ENCODE measurements at regions not wholly inside any gene's neighbourhood (a gene's known extent, or its start where the extent isn't known, plus 50 kb on each side); places are given as distances from the start of the nearest gene placed in this dataset.

- TF ChIP-seq, protein P1, sequence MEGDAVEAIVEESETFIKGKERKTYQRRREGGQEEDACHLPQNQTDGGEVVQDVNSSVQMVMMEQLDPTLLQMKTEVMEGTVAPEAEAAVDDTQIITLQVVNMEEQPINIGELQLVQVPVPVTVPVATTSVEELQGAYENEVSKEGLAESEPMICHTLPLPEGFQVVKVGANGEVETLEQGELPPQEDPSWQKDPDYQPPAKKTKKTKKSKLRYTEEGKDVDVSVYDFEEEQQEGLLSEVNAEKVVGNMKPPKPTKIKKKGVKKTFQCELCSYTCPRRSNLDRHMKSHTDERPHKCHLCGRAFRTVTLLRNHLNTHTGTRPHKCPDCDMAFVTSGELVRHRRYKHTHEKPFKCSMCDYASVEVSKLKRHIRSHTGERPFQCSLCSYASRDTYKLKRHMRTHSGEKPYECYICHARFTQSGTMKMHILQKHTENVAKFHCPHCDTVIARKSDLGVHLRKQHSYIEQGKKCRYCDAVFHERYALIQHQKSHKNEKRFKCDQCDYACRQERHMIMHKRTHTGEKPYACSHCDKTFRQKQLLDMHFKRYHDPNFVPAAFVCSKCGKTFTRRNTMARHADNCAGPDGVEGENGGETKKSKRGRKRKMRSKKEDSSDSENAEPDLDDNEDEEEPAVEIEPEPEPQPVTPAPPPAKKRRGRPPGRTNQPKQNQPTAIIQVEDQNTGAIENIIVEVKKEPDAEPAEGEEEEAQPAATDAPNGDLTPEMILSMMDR (IDR thresholded peaks at IDR 0.05), result no peak
- DNase-seq (ENCODE audit: low spot score), result no peak
- Histone ChIP-seq H3K27ac (no peak overlapping the region), H3K4me3 (no peak overlapping the region)
These were observed 427.1 kb downstream of the GPAM start for GRCh38 chr10:111756217-111757061.

DNA sequence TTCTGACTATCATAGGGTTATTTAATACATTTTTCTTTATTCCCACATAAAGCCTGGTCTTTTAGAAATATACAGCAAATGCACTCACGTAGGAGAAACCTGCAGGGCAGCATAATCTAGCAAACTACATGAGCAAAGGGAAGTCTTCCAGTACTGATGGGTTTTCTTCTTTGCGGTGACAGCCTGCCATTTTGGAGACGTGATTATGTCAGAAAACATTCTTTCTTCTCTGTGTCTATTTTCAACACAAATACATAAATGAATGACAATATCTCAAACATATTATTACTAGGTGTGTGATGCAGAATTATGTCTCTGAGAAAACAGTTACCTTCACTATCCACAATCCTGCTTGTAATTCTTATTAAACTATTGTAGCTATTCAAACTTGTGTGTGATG is 425.0 kb downstream of the GPAM start:
- H3K27ac ChIP-seq, result no peak overlapping the region
- DNase-seq (ENCODE audit: low spot score), result no peak
- TF ChIP-seq, protein P1 (IDR thresholded peaks at IDR 0.05), result no peak
- H3K4me3 ChIP-seq, result no peak overlapping the region

GRCh38 chr10:111762114-111762513 is 421.5 kb downstream of the GPAM start:
- TF ChIP-seq, protein P1 (IDR thresholded peaks at IDR 0.05), result no peak
- H3K27ac ChIP-seq, result no peak overlapping the region
- no peak for DNase-seq (ENCODE audit: low spot score)
- H3K4me3 ChIP-seq, result no peak overlapping the region

- no peak for DNase-seq (ENCODE audit: low spot score)
- no peak overlapping the region for H3K27ac ChIP-seq
- no peak overlapping the region for H3K4me3 ChIP-seq
- TF ChIP-seq, protein P1 (IDR thresholded peaks at IDR 0.05), result no peak
These were observed 418.3 kb downstream of the GPAM start for GRCh38 chr10:111765216-111765615.

GRCh38 chr10:111766464-111766863 is 417.1 kb downstream of the GPAM start:
- no peak for DNase-seq (ENCODE audit: low spot score)
- H3K4me3 ChIP-seq, result no peak overlapping the region
- no peak overlapping the region for H3K27ac ChIP-seq
- TF ChIP-seq, protein P1 (IDR thresholded peaks at IDR 0.05), result no peak

DNA sequence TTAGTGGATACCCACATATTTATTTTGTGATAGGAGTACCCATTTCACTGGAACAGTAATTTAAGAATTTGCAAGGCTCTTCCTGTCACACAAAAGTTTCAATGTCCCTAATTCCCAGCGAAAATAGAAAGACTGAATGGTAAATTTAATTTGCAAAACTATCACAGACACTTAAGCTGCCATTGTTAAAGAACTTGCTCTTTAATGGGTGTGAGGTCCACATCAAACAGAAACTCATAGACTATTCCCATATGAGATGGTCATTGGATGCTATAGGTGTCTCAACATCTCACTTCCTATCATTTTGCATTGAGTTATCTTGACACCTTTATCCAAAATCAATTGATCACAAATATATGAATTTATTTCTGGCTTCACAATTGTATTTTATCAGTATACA is 415.9 kb downstream of the GPAM start:
- TF ChIP-seq, protein P1 (IDR thresholded peaks at IDR 0.05), result no peak
- DNase-seq (ENCODE audit: low spot score), result no peak
- Histone ChIP-seq H3K4me3 (no peak overlapping the region), H3K27ac (no peak overlapping the region)

- TF ChIP-seq, protein P1 (IDR thresholded peaks at IDR 0.05), result no peak
- Histone ChIP-seq H3K4me3 (no peak overlapping the region), H3K27ac (no peak overlapping the region)
- no peak for DNase-seq (ENCODE audit: low spot score)
These were observed 409.6 kb downstream of the GPAM start for GRCh38 chr10:111773950-111774349.
